ENCODE measurements at regions not wholly inside any gene's neighbourhood (a gene's known extent, or its start where the extent isn't known, plus 50 kb on each side); places are given as distances from the start of the nearest gene placed in this dataset.

DNA sequence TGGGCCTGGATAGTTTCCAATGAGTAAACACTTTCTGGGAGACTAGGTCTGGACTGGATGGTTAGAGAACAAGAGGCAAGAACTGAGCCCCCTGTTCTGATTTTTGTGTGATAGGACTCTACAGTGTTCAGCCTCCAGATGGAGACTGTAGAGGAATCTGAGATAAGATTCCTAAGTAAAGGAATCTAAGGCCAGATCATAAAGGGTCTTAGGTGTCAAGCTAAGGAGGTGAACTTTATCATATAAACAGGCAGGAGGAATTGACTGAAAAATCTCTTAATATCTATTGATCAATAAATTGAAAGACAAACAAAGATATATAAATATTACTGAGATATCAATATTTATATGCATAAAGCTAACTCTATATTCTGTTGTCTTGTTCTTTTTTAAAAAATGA, 449.1 kb upstream of the DAB1 start:
- DNase-seq (ENCODE audit: low read depth) = no peak

DNA sequence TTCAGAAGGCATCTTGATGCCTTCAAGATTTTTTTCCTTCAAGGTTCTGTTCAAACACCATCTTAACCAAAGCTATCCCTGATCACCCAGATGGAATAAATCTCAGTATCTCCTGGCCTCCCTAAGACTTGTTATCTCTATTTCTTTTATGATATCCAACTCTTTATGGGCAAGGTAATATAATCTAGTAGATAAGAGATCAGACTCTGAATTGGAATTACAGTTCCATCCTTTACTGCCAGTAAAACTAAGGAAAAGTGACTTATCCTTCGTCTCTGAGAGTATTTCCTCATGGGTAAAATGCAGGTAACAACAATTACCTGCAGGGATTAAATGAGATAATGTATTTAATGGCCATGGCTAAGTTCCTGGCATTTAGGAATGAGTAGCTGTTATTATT, 445.0 kb upstream of the DAB1 start:
- no peak for DNase-seq (ENCODE audit: low read depth)

DNA sequence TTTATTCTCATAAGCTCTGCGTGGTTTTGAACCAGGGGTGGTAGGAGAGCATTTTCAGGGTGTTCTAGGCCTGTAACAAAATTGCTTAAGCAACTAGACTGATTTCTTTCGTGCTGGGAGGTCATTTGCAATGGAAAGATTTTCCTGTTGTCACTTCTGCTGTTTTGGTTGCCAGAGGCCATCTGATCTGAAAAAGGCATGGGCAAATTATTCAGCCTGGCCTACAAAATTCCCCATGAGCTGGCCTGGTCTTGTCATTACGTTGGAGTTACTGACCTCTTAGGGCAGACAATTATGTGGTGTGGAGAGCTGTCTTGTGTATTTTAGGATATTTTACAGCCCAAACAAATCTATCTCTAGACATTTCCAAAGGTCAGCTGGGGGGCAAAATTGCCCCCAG, 444.4 kb upstream of the DAB1 start:
- DNase-seq (ENCODE audit: low read depth) = no peak

DNA sequence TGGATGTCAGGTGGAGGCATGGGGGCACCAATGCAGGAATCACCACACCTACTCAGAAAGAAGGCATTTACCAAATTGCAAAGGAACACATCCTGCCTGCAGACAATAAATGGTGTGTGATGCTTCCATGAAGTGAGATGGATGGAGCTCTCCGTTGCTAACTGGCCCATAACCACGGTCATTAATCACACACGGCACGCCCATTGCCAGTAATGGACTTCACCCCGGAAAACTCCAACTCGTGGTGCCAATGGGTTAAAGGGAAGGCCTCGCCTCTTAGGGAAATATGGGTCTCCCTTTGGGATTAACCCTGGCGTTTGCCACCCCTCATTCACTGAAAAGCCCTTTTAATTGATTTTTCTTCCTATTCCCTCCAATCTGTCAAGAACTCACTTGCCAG, 443.1 kb upstream of the DAB1 start:
- DNase-seq (ENCODE audit: low read depth) = no peak

DNA sequence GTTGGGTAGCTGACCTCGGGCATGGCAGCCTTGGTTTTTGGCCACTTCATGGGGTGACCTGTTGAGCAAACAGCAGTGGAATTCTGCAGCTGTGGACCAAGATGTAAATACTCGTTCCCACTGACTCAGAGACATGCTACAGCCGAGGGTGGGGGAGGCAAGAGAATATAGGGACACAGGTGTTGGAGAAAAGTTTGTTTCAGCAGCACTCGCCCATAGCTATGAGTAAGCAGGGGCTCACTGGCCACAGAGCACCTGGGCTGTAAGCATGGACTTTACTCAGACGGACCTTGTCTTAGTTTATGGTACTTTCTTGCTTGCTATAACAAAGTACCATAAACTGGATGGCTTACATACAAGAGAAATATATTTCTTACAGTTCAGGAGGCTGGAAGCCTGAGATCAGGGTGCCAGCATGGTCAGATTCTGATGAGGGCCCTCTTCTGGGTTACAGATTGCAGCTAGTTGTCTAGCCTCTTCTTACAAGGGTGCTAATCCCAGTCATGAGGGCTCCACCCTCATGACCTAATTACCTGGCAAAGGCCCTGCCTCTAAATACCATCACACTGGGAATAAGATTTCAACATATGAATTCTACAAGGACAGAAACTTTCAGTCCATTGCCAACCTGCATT, 437.2 kb upstream of the DAB1 start:
- no peak for DNase-seq (ENCODE audit: low read depth)

DNA sequence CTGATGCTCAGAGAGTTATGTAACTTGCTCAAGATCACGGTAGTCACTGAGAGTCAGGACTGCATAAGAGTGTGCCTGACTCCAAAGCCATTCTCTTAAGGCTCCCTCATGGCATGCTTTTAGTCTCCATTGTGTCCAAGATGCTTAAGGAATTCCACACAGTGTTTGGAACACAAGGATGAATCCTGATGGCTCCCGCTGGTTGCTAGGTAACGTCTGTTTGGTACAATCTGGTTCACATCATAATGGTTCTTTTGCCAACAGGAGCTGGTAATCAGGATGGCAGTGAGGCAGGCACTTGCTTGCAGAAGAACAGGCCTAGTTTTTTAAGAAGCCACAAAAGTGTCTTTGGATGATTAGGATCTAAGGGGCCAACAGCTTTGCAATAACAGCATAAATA, 436.5 kb upstream of the DAB1 start:
- no peak for DNase-seq (ENCODE audit: low read depth)

DNA sequence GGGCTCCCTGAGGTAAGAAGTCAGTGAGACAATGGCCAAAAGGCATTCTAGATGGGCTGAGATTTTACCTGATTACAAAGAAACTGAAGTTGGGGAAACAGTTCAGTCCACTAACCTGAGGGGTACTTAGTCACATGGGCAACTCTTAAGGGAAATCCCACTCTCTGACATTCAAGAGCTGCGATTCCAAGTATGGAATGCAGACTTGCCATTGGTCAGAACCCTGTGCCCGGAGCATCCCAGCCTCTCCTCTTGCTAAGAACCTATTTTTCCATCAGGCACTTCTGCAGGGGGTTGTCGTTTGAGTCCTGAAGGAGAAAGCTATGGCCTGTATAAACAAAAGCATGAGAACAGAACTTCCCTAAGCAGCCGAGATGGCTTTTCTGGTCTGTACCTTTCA, 434.9 kb upstream of the DAB1 start:
- DNase-seq (ENCODE audit: low read depth) = no peak

DNA sequence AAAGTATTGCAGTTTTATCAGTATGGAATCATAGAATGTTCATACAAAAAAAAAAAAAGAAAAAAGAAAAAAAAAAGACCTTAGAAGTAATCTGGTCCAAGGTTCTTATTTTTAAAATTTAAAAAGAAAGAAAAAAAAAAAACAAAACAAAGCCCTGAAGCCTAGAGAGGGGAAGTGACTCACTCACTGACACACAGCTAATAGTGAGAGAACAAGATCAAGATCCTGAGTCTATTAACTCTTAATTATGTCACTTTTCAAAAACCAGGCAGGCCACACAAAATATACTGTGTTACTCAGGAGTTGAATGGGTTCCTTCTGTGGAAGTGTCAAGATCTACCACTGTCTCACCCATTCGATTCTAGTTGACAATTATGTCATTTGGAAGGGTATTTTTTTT, 433.9 kb upstream of the DAB1 start:
- DNase-seq (ENCODE audit: low read depth) = no peak

DNA sequence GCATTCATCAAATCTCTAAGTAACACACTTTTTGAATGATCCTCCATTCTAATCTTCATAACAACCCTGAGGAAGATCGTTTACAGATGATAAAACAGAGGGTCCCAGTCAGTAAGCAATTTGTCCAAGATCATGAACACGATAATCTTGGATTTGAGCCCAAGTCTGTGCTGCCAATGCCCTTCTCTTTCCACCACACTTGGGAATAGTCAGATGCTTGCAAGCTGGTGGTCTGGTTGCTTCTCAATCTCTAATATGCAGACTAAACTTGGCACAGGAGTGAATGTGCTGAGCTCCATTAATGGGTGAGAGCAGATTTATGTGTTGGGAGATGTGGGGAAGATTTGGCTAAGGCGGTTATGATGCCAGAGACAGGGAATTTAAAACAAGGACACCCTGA, 430.6 kb upstream of the DAB1 start:
- DNase-seq (ENCODE audit: low read depth) = no peak

DNA sequence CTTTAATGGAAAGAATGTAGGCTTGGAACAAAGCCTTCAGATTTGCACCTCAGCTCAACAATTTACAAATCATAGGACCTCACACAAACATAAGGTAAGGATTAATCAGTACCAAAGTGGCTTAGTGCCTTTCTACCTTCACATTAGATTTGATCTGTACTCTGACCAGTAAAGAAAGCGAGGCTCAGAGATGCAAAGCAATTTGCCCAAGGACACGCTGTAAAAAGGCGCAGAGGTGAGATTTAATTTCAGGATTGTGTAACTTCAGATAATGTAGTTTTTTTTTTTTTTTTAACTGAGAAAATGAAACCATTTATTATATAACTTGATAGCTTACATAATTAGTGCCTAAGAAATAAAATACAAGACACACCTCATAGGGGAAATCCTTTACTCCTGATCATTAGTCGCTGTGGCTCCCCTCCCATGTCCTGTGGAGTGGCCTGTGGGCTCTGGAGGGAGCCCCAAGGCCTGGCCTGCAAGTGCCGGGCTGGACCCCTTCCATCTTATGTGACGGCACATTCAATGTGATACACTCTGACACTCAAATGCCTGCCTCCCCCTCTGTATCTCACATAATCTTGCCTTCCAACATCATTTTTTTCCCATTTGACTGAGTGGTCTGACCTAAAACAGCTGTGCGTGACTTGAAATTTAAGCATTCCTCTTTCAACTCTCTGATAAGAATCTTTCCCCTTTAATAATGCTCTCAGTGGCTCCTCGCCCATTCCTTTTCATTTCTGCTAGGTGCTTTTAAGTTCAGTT, 426.5 kb upstream of the DAB1 start:
- DNase-seq (ENCODE audit: low read depth) = no peak

DNA sequence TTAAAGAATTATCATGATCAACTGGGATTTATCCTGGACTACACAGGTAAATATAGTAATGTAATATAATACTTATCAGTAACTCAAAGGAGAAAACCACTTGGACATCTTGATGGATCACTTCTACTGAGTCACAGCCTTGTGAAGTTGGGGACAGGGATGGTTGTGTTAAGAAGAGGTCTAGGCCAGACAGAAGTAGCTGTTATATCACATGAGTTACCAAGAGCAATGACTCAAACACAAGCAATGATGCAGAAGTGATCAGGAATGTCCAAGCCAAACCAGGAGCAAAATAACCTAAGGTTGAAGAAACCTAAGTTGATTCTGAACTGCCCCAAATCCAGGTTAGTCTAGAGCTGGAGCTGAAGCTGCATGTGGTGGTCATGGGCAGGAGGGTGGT, 424.5 kb upstream of the DAB1 start:
- DNase-seq (ENCODE audit: low read depth) = no peak

DNA sequence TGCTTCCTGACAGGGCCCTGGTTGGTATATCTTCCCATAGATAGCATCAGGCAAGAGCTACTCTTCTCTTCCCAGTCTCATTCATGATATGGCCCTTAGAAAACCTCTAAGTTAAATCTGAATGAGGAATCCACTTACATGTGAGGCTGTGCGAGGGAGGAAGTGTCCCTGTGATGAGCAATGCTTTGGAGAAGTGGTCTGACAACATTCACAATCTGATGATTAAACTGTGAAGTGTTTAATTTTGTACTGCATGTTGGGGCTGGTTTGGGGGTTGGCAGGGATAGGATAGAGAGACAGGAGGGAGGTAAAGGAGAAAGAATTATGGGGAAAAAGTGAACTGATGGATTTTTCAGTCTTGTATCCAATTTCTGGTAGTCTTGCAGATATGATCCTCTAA, 421.2 kb upstream of the DAB1 start:
- DNase-seq (ENCODE audit: low read depth) = no peak

DNA sequence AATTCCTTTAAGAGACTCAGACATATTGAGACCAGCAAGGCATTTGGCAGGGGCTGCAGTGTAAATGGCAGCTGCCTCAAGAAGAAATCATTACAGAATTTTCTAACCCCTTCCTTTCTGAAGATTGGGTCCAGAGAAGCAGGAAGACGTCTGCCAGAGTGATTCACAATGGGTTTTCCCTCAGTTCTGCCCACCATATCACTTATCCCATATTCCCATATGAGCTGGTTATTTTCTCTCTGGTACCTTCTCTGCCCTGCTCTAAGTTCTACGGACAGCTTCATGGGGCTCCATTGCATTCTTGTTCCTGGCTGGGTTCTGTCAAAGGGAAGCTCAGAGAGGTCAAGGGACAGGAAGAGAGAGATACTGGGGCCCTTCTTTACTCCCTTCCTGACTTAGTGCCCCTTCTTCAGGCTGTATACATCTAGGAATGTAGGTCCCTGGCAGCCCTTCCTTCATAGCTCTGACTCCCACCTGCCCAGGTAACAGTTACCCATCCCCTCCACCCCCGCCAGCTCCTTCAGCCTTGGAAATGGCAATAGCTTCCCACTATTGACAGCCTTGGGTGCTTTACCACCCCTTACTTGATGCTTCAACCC, 420.6 kb upstream of the DAB1 start:
- no peak for DNase-seq (ENCODE audit: low read depth)

DNA sequence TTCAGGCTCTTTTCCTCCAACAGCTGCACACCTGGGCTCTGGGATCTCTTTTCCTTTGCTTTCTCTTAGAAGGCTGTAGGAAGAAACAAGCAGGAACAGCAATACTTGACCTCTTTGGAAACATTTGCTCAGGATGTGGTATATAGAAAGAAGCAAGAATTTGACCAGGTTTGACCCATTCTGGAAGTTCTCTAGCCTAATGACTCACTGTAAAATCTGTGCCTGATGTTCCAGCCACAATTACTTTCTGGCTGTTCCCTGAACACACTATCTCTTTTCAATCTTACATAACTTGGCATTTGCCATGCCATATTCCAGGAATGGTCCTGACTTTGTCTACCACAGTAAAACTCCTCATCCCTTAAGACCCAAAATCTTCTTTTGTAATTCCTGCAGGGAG, 419.9 kb upstream of the DAB1 start:
- DNase-seq (ENCODE audit: low read depth) = no peak

DNA sequence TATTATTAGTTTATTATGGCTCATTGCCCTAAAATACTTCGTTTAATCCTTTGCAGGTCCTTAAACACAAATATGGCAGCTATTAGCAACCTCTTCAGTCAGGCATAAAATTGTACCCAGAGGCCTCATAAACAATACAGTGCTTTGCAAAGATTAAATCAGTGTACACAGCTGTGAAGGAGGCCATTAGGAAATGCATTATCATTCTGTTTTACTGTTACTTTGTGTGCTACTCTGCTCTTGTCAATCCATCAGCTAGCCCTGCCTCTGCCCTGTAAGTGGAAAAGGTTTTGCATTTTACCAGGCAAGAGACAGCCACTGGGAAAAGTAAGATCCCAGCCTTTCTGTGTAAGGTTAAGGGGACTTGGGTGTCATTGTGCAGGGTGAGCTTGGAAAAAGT, 415.7 kb upstream of the DAB1 start:
- no peak for DNase-seq (ENCODE audit: low read depth)

DNA sequence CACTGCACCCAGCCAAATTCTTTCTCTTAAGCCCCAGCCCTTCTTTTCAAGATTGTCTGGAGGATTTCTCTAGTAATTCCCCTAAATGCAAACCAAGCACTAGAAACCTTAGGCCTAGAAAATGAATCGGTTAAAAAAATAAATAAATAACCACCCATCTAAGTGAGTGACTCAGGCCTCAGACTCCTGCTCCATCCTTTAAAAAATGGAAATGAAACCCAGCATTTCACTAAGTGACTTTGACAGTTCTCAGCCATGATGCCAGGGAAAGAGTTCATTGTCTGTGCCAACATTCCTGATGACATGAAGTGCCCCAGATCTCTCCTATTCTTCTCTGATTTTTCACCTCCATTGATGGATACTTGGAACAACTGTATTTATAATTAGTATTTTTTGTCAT, 415.2 kb upstream of the DAB1 start:
- DNase-seq (ENCODE audit: low read depth) = no peak

DNA sequence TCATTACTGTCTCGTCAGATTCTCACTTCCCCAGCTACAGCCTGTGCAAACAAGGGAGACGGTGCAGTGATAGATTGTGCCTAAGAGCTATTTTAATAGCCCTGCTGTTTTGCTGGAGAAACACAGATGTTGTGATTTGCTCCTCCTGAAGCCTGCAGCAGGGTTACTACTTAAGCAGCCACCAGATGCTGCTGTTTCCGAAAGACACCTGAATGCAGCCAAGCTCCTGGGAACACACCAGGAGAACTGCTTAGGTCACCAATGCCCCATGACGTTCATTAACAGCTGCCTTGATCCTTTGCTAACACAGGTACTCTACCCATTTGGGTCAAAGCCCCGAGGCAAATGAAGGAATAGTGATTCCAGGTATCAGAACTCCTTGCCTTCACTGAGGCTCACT, 411.8 kb upstream of the DAB1 start:
- no peak for DNase-seq (ENCODE audit: low read depth)

DNA sequence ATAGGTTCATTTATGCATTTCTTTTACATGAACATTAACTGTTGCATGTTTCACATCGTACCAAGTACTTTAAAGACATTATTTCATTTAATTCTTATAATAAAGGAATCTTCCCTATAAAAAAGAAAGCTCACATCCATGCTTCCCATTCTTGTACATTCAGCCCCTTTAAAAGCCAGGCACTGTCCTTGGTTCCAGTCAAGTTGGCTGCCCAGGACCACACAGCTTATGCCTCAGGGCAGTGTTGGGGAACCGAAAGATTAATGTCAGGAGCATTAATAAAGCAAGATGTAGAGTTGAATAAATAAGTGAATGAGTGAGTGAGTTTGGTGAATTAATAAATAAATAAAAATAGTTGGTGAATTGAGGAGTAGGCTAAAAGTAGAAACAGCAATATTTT, 409.4 kb upstream of the DAB1 start:
- no peak for DNase-seq (ENCODE audit: low read depth)

DNA sequence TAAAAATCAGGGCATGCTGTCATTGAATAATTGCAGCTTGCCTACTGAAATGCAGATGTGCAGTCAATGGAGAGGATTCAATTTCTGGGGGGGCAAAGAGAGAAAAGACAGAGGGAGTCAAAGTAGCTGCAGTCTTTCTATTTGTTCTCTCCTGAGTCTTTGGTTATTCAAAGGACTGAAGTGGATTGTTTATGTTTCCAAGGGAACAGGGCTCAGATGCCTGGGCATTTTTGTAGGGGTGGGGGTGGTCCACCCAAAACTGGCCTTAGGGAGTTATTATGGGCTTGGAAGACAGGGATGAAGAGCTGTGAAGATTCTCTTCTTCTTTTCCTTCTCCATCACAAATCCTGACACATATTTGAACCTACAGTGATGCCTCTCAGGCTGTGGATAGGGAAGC, 408.8 kb upstream of the DAB1 start:
- no peak for DNase-seq (ENCODE audit: low read depth)

DNA sequence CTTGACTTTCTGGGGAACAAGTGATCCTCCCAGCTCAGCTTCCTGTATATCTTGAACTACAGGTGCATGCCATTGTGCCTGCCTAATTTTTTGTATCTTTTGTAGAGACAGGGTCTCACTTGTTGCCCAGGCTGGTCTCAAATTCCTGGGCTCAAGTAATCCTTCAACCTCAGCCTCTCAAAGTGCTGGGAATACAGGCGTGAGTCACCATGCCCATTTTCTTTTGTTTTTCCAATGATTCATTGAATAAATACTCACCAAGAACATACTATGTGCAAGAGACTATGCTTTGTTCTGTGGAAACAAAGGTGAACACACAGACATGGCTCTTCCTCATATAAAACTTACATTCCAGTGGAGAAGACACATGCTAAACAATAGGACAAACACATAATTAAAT, 407.8 kb upstream of the DAB1 start:
- DNase-seq (ENCODE audit: low read depth) = no peak

DNA sequence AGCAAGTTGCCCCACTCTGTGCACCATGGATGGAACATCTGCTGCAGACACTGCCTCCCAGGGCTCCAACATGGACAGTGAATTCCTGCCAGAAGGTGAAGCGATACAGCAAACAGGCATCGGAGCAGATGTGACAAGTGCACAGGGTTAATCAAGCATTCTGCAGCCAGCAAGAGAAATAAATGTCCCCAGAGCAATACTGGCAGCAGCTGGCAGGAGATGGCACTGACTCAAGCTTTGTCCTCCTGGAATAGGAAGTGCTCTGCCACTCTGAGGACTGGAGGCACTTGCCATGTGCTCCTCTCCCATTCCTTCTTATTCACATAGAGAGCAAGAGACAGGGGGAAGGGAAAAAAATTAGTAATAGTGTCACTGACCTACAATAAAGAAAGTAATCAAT, 402.7 kb upstream of the DAB1 start:
- DNase-seq (ENCODE audit: low read depth) = no peak

DNA sequence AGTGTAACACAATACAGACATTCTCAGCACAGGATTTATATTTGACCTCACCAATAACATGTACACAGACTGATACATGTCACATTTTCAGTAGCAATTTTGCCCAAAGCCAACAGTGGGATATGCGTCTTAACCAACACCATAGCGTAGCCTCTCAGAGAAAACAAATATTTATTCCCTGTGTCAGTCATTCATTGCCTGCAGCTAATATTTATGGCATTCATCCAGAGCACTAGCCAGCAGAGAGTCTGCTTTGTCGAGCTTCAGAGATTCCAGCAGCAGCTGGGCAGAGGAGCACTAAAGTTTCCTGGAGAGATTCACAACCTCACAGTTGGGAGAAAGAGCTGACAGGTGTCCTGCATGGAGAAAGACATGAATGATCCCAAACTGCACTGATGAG, 400.7 kb upstream of the DAB1 start:
- DNase-seq (ENCODE audit: low read depth) = no peak

DNA sequence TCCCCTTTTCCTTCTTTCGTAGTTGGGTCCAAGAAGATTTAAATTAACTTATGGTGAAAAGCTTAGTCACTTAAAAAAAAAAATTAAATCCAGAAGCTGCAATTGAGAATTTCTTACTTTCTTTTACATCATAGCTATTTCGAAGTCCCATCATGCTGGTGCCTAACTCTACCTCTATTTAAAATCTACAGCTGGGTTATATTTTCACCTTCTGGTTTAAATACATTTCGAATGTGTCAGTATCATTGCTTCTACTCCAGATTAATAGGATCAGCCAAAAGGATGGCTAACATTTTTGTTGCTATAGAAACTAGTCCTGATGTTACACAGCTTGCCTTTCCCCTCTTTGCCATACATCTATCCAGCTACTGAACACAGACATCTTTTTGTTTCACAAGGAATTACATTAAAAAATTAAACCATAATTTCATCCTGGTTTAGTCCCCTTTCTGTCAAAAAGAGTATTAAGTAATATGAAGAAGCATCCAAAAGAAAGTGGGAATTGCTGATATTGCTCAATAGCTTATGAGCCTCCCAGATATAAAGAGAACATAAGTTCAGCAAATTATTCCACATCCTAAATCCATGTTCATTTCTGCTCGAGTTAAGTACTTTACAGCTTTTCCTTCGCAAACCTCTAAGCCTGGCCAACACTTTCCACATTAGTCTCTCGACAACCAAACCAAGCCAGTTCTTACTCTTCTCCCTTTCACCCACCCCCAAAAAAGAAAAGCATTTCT, 396.7 kb upstream of the DAB1 start:
- no peak for DNase-seq (ENCODE audit: low read depth)
